K562 (cell line): ENCODE measurements at regions not wholly inside any gene's neighbourhood (a gene's known extent, or its start where the extent isn't known, plus 50 kb on each side); places are given as distances from the start of the nearest gene placed in this dataset.

Source experiments
- ESRRA ChIP-seq: fragments of 450-650 bp; IDR thresholded peaks from 2 replicates; pipeline ENCODE4 v1.6.1; 2014; ENCODE audit warnings: low read depth, mild to moderate bottlenecking, moderate library complexity, borderline replicate concordance
- GATAD2A ChIP-seq: fragments of 450-650 bp; IDR thresholded peaks from 2 replicates; pipeline ENCODE4 v1.6.1; 2017
- KAT8 ChIP-seq: fragments of 450-650 bp; IDR thresholded peaks from 2 replicates; pipeline ENCODE4 v1.6.1; 2016; ENCODE audit warnings: low read depth, mild to moderate bottlenecking
- RBM14 ChIP-seq: fragments of 200-400 bp; formaldehyde crosslinking; IDR thresholded peaks from 2 replicates; pipeline ENCODE4 v1.6.1; 2018; ENCODE audit warnings: low read depth, mild to moderate bottlenecking, low read length, moderate library complexity, borderline replicate concordance; ENCODE audit not compliant: insufficient read depth
- TF ChIP-seq, protein P1 (sequence below), 3 experiments: IDR thresholded peaks in 2 of 3; conservative IDR thresholded peaks in 1 of 3; 2 replicates each; pipeline ENCODE4 v1.5.1; 2011 to 2012; ENCODE audit warnings: low read length in 3 of 3, mild to moderate bottlenecking in 3 of 3, control low read depth in 2 of 3, improper control_type of control experiment in 1 of 3, inconsistent platforms in 1 of 3, low read depth in 1 of 3, mixed read lengths in 1 of 3, moderate library complexity in 1 of 3; ENCODE audit not compliant: insufficient read depth in 2 of 3
- TF ChIP-seq, protein P2 (sequence below): fragments of 250-450 bp; sonication (Bioruptor Pico); IDR thresholded peaks from 2 replicates; pipeline ENCODE4 v1.5.0; 2022; ENCODE audit warnings: mild to moderate bottlenecking
- TF ChIP-seq, protein P3 (sequence below): fragments of 250-450 bp; sonication (Bioruptor Pico); IDR thresholded peaks from 2 replicates; pipeline ENCODE4 v1.5.0; 2020; ENCODE audit warnings: mild to moderate bottlenecking, borderline replicate concordance

DNA sequence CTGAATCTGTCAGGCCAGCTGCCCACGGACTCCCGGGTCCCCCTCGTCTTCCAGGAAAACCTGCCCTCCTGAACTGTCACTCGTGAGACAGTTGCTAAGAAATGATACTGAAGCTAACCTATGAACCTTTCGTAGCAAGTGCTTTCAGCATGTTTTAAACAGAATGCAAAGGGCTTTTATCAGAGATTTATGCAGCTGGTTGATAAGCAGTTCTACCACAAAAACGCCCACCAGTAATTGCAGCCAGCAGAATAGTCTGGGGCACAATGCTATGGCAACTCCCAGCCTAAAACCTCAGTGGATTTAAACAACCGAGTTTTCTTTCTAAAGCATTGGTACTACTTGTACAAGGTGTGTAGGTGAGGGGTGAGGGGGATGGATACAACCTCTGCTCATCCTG is 97.5 kb downstream of the IRX2 start:
- TF ChIP-seq GATAD2A (no peak), ESRRA (no peak), RBM14 (no peak), KAT8 (no peak)
- TF ChIP-seq, protein P1, sequence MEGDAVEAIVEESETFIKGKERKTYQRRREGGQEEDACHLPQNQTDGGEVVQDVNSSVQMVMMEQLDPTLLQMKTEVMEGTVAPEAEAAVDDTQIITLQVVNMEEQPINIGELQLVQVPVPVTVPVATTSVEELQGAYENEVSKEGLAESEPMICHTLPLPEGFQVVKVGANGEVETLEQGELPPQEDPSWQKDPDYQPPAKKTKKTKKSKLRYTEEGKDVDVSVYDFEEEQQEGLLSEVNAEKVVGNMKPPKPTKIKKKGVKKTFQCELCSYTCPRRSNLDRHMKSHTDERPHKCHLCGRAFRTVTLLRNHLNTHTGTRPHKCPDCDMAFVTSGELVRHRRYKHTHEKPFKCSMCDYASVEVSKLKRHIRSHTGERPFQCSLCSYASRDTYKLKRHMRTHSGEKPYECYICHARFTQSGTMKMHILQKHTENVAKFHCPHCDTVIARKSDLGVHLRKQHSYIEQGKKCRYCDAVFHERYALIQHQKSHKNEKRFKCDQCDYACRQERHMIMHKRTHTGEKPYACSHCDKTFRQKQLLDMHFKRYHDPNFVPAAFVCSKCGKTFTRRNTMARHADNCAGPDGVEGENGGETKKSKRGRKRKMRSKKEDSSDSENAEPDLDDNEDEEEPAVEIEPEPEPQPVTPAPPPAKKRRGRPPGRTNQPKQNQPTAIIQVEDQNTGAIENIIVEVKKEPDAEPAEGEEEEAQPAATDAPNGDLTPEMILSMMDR (IDR thresholded peaks at IDR 0.05 in 2 of 3, conservative IDR thresholded peaks at IDR 0.05 in 1 of 3; ENCODE audit: insufficient read depth in 2 of 3, low read depth in 1 of 3, low read length in 3 of 3), result no peak
- TF ChIP-seq, protein P2, sequence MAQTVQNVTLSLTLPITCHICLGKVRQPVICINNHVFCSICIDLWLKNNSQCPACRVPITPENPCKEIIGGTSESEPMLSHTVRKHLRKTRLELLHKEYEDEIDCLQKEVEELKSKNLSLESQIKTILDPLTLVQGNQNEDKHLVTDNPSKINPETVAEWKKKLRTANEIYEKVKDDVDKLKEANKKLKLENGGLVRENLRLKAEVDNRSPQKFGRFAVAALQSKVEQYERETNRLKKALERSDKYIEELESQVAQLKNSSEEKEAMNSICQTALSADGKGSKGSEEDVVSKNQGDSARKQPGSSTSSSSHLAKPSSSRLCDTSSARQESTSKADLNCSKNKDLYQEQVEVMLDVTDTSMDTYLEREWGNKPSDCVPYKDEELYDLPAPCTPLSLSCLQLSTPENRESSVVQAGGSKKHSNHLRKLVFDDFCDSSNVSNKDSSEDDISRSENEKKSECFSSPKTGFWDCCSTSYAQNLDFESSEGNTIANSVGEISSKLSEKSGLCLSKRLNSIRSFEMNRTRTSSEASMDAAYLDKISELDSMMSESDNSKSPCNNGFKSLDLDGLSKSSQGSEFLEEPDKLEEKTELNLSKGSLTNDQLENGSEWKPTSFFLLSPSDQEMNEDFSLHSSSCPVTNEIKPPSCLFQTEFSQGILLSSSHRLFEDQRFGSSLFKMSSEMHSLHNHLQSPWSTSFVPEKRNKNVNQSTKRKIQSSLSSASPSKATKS (CRISPR knock-in tag), result no peak
- TF ChIP-seq, protein P3, sequence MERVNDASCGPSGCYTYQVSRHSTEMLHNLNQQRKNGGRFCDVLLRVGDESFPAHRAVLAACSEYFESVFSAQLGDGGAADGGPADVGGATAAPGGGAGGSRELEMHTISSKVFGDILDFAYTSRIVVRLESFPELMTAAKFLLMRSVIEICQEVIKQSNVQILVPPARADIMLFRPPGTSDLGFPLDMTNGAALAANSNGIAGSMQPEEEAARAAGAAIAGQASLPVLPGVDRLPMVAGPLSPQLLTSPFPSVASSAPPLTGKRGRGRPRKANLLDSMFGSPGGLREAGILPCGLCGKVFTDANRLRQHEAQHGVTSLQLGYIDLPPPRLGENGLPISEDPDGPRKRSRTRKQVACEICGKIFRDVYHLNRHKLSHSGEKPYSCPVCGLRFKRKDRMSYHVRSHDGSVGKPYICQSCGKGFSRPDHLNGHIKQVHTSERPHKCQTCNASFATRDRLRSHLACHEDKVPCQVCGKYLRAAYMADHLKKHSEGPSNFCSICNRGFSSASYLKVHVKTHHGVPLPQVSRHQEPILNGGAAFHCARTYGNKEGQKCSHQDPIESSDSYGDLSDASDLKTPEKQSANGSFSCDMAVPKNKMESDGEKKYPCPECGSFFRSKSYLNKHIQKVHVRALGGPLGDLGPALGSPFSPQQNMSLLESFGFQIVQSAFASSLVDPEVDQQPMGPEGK (CRISPR knock-in tag), result no peak
